ENCODE measurements at regions not wholly inside any gene's neighbourhood (a gene's known extent, or its start where the extent isn't known, plus 50 kb on each side); places are given as distances from the start of the nearest gene placed in this dataset.

GRCh38 chr5:147112899-147113298, 121.9 kb upstream of the STK32A start:
- TF ChIP-seq CTCF (conservative IDR thresholded peaks at IDR 0.05) (no peak), ZFX (IDR thresholded peaks at IDR 0.05) (no peak)

All from C4-2B (cell line).